Activated naive CD8-positive, alpha-beta T cell treated with anti-CD3 and anti-CD28 coated beads, Interleukin-2, amount 50 U/mL, for 24 hours (primary cell): ENCODE measurements at regions not wholly inside any gene's neighbourhood (a gene's known extent, or its start where the extent isn't known, plus 50 kb on each side); places are given as distances from the start of the nearest gene placed in this dataset.

ENCODE experiments used
- ATAC-seq: fragments of 150-1000 bp; cut with Tn5 transposase; one replicate; pipeline ENCODE4 v1.10.0; 2021
- DNase-seq: peaks from one replicate; pipeline ENCODE4 v3.0.0; 2021
- H3K27ac Mint-ChIP-seq: one replicate; pipeline ENCODE4 v1.8.0; 2021; ENCODE audit warnings: mild to moderate bottlenecking, mixed read lengths
- H3K27me3 Mint-ChIP-seq: one replicate; pipeline ENCODE4 v1.8.0; 2021; ENCODE audit warnings: mixed read lengths
- H3K36me3 Mint-ChIP-seq: one replicate; pipeline ENCODE4 v1.8.0; 2021; ENCODE audit warnings: low read depth, mixed read lengths
- H3K4me1 Mint-ChIP-seq: one replicate; pipeline ENCODE4 v1.8.0; 2021; ENCODE audit warnings: mixed read lengths
- H3K4me3 Mint-ChIP-seq: one replicate; pipeline ENCODE4 v1.8.0; 2021; ENCODE audit warnings: mild to moderate bottlenecking, moderate library complexity, mixed read lengths
- H3K9me3 Mint-ChIP-seq: one replicate; pipeline ENCODE4 v1.8.0; 2021; ENCODE audit warnings: mixed read lengths

- DNase-seq (no peak), ATAC-seq (no peak)
- H3K36me3 Mint-ChIP-seq: no peaks in the 10 kb centered on the region
- no peaks in the 10 kb centered on the region for H3K27me3 Mint-ChIP-seq
- H3K27ac Mint-ChIP-seq: no peak overlapping the region
- peaks cover 5% of the 10 kb centered on the region for H3K9me3 Mint-ChIP-seq
- H3K4me1 Mint-ChIP-seq: no peaks in the 10 kb centered on the region
- no peak overlapping the region for H3K4me3 Mint-ChIP-seq
Measured at GRCh38 chr17:69801368-69801767, 273.7 kb upstream of the KCNJ16 start.

- no peaks in the 10 kb centered on the region for H3K27me3 Mint-ChIP-seq
- H3K27ac Mint-ChIP-seq: no peak overlapping the region
- H3K9me3 Mint-ChIP-seq: peaks cover 5% of the 10 kb centered on the region
- DNase-seq (no peak), ATAC-seq (no peak)
- H3K4me3 Mint-ChIP-seq: no peak overlapping the region
- no peaks in the 10 kb centered on the region for H3K36me3 Mint-ChIP-seq
- H3K4me1 Mint-ChIP-seq: no peaks in the 10 kb centered on the region
Measured at GRCh38 chr17:69802045-69802740, 272.8 kb upstream of the KCNJ16 start.

DNA sequence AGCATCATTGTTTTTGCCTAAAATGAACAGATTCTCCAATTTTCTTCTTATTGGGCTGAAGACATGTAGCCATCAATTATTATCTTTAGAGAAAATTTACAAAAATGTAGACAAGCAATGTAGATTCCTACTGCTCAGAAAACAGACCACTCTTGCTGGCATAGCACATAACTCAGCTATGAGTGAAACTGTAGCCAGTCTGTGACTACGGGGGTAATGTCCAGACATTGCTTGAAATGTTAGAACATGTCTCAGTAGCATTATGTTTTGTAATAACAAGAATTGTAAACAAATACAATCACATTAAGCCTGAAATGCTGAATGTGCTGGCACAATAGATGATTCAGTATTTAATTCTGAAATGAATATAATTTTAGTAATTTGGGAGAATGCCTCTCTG, 265.7 kb upstream of the KCNJ16 start:
- no peaks in the 10 kb centered on the region for H3K27me3 Mint-ChIP-seq
- ATAC-seq: no peak
- no peak overlapping the region for H3K4me3 Mint-ChIP-seq
- DNase-seq: no peak
- H3K27ac Mint-ChIP-seq: no peak overlapping the region
- no peaks in the 10 kb centered on the region for H3K9me3 Mint-ChIP-seq
- H3K36me3 Mint-ChIP-seq: no peaks in the 10 kb centered on the region
- no peaks in the 10 kb centered on the region for H3K4me1 Mint-ChIP-seq

GRCh38 chr17:69810326-69810965, 264.6 kb upstream of the KCNJ16 start:
- Mint-ChIP-seq H3K4me3 (no peak overlapping the region), H3K9me3 (no peaks in the 10 kb centered on the region), H3K27ac (no peak overlapping the region), H3K27me3 (peaks cover under 1% of the 10 kb centered on the region), H3K36me3 (no peaks in the 10 kb centered on the region), H3K4me1 (no peaks in the 10 kb centered on the region)
- ATAC-seq: no peak
- DNase-seq: no peak

DNA sequence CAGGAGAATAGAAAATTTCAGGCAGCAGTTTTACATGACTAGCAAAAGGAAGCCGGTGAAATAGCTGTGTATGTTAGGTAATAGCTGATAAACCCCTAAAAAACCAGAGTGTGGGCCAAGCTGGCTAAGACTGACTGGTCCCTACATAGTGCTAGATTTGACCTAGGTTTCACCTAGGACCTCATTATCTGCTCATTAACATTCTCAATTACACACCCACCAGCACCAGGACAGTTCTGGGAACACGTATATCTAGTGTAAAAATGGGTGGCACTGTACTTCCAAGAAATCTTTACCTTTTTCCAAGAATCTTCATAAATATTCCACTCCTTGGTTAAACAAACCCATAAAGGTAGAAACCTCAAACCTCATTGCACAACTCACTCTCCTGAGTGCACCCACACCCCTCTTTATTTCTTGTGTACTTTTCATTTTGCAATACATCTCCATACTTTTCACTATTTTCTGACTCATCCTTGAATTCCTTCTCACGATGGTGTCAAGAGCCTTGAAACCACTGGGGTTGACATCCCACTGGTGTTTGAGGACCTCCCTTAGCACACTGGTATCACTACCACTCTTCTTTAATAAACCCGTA, 262.7 kb upstream of the KCNJ16 start:
- H3K36me3 Mint-ChIP-seq: no peaks in the 10 kb centered on the region
- DNase-seq: no peak

DNA sequence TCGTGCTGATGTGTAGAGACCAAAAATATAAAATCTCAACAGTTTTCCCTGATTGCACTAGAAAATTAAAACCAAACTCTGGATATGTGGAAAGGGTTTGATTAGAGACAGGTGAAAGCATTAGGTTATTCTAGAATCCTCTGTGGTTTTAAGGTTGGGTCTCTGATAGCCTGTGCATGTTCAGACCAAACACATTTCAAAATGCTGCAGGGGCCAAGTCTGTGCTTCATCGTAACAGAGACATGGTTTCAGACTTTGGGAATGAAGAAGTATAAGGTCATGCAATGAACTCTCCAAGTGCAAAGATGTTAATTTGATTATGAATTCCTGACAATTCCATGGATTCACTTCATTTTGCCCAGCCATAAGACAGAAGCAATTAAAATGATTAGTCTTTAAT, 261.0 kb upstream of the KCNJ16 start:
- ATAC-seq (no peak), DNase-seq (no peak)
- H3K36me3 Mint-ChIP-seq: no peaks in the 10 kb centered on the region
- H3K27ac Mint-ChIP-seq: no peak overlapping the region
- H3K4me1 Mint-ChIP-seq: no peaks in the 10 kb centered on the region
- H3K4me3 Mint-ChIP-seq: no peak overlapping the region
- peaks cover 2% of the 10 kb centered on the region for H3K27me3 Mint-ChIP-seq
- H3K9me3 Mint-ChIP-seq: no peaks in the 10 kb centered on the region

More for the DNA sequence above, 262.7 kb upstream of the KCNJ16 start:
- Mint-ChIP-seq H3K27ac (no peak overlapping the region), H3K9me3 (no peaks in the 10 kb centered on the region), H3K27me3 (peaks cover 2% of the 10 kb centered on the region), H3K4me1 (no peaks in the 10 kb centered on the region), H3K4me3 (no peak overlapping the region)
- ATAC-seq: no peak

DNA sequence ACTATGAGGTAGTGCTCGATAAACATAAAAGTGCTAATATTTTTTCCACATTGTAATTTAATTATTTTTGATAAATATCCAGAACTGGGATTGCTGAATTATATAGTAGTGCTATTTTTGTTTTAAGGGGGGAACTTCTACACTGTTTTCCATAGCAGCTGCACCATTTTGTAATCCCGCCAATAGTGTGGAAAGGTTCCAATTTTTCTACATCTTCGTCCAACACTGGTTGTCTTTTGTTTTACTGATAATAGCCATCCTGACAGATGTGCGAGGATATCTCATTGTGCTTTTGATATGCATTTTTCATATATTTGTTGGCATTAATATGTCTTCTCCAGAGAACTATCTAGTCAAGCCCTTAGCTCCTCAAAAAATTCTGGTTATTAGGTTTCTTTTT, 259.6 kb upstream of the KCNJ16 start:
- Mint-ChIP-seq H3K4me1 (no peaks in the 10 kb centered on the region), H3K36me3 (no peaks in the 10 kb centered on the region), H3K9me3 (no peaks in the 10 kb centered on the region), H3K4me3 (no peak overlapping the region), H3K27ac (no peak overlapping the region), H3K27me3 (peaks cover 2% of the 10 kb centered on the region)
- no peak for ATAC-seq
- no peak for DNase-seq

GRCh38 chr17:69818467-69818866, 256.6 kb upstream of the KCNJ16 start:
- Mint-ChIP-seq H3K9me3 (no peaks in the 10 kb centered on the region), H3K27me3 (peaks cover 2% of the 10 kb centered on the region), H3K36me3 (no peaks in the 10 kb centered on the region), H3K4me3 (no peak overlapping the region), H3K27ac (no peak overlapping the region), H3K4me1 (no peaks in the 10 kb centered on the region)
- DNase-seq (no peak), ATAC-seq (no peak)

- Mint-ChIP-seq H3K4me3 (no peak overlapping the region), H3K36me3 (no peaks in the 10 kb centered on the region), H3K4me1 (no peaks in the 10 kb centered on the region)
Measured at GRCh38 chr17:69819316-69820087, 255.5 kb upstream of the KCNJ16 start.

GRCh38 chr17:69820876-69821473, 254.1 kb upstream of the KCNJ16 start:
- Mint-ChIP-seq H3K36me3 (no peaks in the 10 kb centered on the region), H3K9me3 (peaks cover 4% of the 10 kb centered on the region), H3K4me3 (no peak overlapping the region), H3K27ac (no peak overlapping the region), H3K4me1 (no peaks in the 10 kb centered on the region), H3K27me3 (no peaks in the 10 kb centered on the region)
- ATAC-seq: no peak
- no peak for DNase-seq

More at GRCh38 chr17:69819316-69820087, 255.5 kb upstream of the KCNJ16 start:
- DNase-seq: no peak
- no peak for ATAC-seq
- H3K9me3 Mint-ChIP-seq: no peaks in the 10 kb centered on the region
- H3K27me3 Mint-ChIP-seq: peaks cover 2% of the 10 kb centered on the region
- H3K27ac Mint-ChIP-seq: no peak overlapping the region

DNA sequence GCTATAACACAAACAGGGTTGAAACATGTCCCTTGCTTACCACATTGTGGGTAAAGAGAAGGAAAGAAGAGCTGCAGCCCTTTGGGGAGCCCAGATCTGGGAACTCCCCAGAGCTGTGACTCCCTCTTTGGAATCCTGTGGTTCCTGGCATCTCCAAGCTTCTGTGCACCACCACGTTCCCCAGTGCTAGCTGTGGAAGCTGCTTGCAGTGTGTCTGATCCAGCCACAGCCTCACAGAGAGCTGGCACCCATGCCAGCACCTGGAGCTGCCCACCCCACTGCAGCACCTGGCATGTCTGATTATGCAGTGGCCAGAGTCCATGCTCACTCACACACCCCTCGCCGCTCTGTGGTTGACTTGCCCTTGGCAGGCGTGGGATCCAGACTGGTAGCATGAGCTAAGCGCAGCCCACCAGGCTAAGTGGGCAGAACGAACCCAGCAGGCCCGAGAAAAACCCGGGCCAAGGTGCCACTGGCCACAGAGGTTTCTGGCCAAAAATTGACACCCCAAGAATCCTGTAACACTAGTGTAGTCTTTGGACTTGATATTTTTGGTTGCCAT, 252.6 kb upstream of the KCNJ16 start:
- Mint-ChIP-seq H3K4me1 (no peaks in the 10 kb centered on the region), H3K4me3 (no peak overlapping the region), H3K36me3 (no peaks in the 10 kb centered on the region), H3K27me3 (no peaks in the 10 kb centered on the region), H3K27ac (no peak overlapping the region), H3K9me3 (peaks cover 4% of the 10 kb centered on the region)
- ATAC-seq: no peak
- no peak for DNase-seq

DNA sequence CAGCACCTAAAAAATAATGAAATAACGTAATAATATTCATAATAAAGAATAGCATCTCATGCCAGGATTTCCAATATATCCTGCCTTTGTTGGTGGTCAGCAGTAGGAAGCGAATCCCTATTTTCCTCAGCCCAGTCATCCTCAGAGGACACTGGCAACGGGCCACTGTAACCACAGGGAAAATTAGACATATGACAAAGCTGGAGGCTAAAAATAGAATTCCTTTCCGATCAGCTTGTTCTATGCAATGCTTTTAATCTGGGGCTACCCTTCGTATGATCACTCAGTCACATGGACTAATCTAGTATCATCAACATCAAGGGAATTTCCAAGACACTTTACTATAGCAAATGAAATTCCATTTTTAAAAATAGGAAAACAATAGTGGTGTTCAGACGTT, 246.9 kb upstream of the KCNJ16 start:
- Mint-ChIP-seq H3K9me3 (peaks cover 4% of the 10 kb centered on the region), H3K4me3 (no peak overlapping the region), H3K27ac (no peak overlapping the region), H3K4me1 (no peaks in the 10 kb centered on the region), H3K27me3 (peaks cover 2% of the 10 kb centered on the region), H3K36me3 (no peaks in the 10 kb centered on the region)
- ATAC-seq (no peak), DNase-seq (no peak)

- Mint-ChIP-seq H3K27ac (no peak overlapping the region), H3K36me3 (no peaks in the 10 kb centered on the region)
- no peak for ATAC-seq
Measured at GRCh38 chr17:69834494-69834893, 240.5 kb upstream of the KCNJ16 start.

GRCh38 chr17:69851736-69852135, 223.3 kb upstream of the KCNJ16 start:
- H3K4me1 Mint-ChIP-seq: no peaks in the 10 kb centered on the region
- no peaks in the 10 kb centered on the region for H3K27me3 Mint-ChIP-seq
- H3K36me3 Mint-ChIP-seq: no peaks in the 10 kb centered on the region
- ATAC-seq (no peak), DNase-seq (no peak)
- H3K9me3 Mint-ChIP-seq: peaks cover 4% of the 10 kb centered on the region
- no peak overlapping the region for H3K27ac Mint-ChIP-seq
- H3K4me3 Mint-ChIP-seq: no peak overlapping the region

More at GRCh38 chr17:69834494-69834893, 240.5 kb upstream of the KCNJ16 start:
- no peak overlapping the region for H3K4me3 Mint-ChIP-seq
- peaks cover 2% of the 10 kb centered on the region for H3K27me3 Mint-ChIP-seq
- no peak for DNase-seq
- H3K4me1 Mint-ChIP-seq: no peaks in the 10 kb centered on the region
- no peaks in the 10 kb centered on the region for H3K9me3 Mint-ChIP-seq
